Esophagus squamous epithelium (tissue), 5 donors: ENCODE measurements at regions not wholly inside any gene's neighbourhood (a gene's known extent, or its start where the extent isn't known, plus 50 kb on each side); places are given as distances from the start of the nearest gene placed in this dataset.

Source experiments
- DNase-seq: peaks from one replicate; lab custom pipeline; 2025; lab: John Stamatoyannopoulos, UW
- H3K27ac ChIP-seq, 4 donors: fragments of 200-600 bp; sonication (generic); one replicate each; pipeline ENCODE4 v1.5.1; 2016 to 2019; ENCODE audit warnings: mild to moderate bottlenecking in 1 of 4
- H3K27me3 ChIP-seq, 4 donors: fragments of 200-600 bp; sonication (generic); 1 replicate in 3 of 4; 2 replicates in 1 of 4; pipeline versions ENCODE4 v1.5.1 to v1.6.0; 2017 to 2021; ENCODE audit warnings: antibody characterized with exemption in 1 of 4
- H3K36me3 ChIP-seq, 3 donors: fragments of 200-600 bp; sonication (generic); one replicate each; pipeline ENCODE4 v1.5.1; 2016 to 2019
- H3K4me1 ChIP-seq, 3 donors: fragments of 200-600 bp; sonication (generic); one replicate each; pipeline ENCODE4 v1.5.1; 2017 to 2019
- H3K4me3 ChIP-seq, 4 donors: fragments of 200-600 bp; sonication (generic); 1 replicate in 3 of 4; 2 replicates in 1 of 4; pipeline ENCODE4 v1.5.1; 2016 to 2019; ENCODE audit warnings: mild to moderate bottlenecking in 2 of 4, moderate library complexity in 1 of 4
- H3K9me3 ChIP-seq, 3 donors: fragments of 200-600 bp; sonication (generic); one replicate each; pipeline ENCODE4 v1.5.1; 2016 to 2019
- POLR2A ChIP-seq, 4 donors: fragments of 450-650 bp; IDR thresholded peaks; one replicate each; pipeline ENCODE4 v1.6.1; 2017; ENCODE audit warnings: antibody characterized with exemption in 4 of 4, mild to moderate bottlenecking in 4 of 4, moderate library complexity in 3 of 4
- WGBS, 2 donors: methylation state at CpG; one replicate each; pipeline ENCODE4 v1.1.5; 2018; 5-methylcytosine and 5-hydroxymethylcytosine counted together
- intact Hi-C: fragments of 100-400 bp; cut with DNase I; formaldehyde crosslinking; loops from one replicate; pipeline ENCODE4 v1.15.0; 2022
- TF ChIP-seq, protein P1 (sequence below), 6 experiments: fragments of 450-650 bp in 4 of 6; fragments of 200-600 bp in 2 of 6; sonication (generic) in 2 of 6; IDR thresholded peaks; one replicate each; pipeline ENCODE4 v1.5.1; 2016 to 2019; ENCODE audit warnings: antibody characterized with exemption in 6 of 6, mild to moderate bottlenecking in 4 of 6, moderate library complexity in 4 of 6
- donor health status: DM: yes; HTN: yes; CAD: no.

DNA sequence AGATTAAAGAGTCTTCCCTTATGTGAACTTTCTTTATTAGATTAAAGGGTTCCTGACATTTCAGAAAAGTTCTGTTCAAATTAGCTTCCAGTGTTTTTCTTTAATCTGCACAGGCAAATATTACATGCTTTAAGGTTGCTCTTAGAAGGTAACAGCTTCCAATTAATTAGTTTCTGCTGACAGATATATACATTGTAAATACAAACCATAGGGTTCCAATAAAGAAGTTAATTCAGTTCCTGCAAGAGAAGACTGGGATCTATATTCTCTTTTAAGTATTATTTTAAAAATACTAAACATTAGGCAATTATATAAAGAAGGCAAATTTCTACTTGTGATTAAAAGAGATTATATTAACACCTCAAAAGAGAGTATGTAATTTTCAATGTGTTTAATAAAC is 795.7 kb downstream of the MAT2B start:
- DNase-seq, result no peak
- Histone ChIP-seq H3K27me3 (no peaks in the 10 kb centered on the region), H3K9me3 (no peaks in the 10 kb centered on the region), H3K27ac (no peak overlapping the region), H3K36me3 (no peaks in the 10 kb centered on the region), H3K4me1 (no peaks in the 10 kb centered on the region), H3K4me3 (no peak overlapping the region)
- TF ChIP-seq, protein P1, sequence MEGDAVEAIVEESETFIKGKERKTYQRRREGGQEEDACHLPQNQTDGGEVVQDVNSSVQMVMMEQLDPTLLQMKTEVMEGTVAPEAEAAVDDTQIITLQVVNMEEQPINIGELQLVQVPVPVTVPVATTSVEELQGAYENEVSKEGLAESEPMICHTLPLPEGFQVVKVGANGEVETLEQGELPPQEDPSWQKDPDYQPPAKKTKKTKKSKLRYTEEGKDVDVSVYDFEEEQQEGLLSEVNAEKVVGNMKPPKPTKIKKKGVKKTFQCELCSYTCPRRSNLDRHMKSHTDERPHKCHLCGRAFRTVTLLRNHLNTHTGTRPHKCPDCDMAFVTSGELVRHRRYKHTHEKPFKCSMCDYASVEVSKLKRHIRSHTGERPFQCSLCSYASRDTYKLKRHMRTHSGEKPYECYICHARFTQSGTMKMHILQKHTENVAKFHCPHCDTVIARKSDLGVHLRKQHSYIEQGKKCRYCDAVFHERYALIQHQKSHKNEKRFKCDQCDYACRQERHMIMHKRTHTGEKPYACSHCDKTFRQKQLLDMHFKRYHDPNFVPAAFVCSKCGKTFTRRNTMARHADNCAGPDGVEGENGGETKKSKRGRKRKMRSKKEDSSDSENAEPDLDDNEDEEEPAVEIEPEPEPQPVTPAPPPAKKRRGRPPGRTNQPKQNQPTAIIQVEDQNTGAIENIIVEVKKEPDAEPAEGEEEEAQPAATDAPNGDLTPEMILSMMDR (IDR thresholded peaks at IDR 0.05), result no peak
- no peak for TF ChIP-seq POLR2A (IDR thresholded peaks at IDR 0.05)
- intact Hi-C loops, result no loop called here

DNA sequence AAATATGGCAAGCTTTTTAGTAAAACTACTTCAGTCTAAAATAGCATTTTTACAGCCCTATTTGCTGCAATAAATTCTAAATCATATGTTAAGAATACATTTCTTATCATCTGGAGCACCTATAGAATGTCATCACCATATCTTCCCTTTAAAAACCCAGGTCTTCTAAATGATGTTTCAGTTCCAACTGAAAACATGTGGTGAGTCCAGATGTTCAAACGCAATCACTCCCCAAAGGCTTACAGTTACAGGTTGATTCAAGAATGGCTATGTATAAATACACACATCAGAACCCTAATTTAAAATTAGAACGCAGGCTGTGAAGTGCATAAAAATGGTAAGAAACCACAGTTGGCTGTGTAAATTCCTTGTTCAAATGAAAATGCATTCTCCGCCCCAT is 796.3 kb downstream of the MAT2B start:
- Histone ChIP-seq H3K4me1 (no peaks in the 10 kb centered on the region), H3K4me3 (no peak overlapping the region), H3K36me3 (no peaks in the 10 kb centered on the region), H3K27me3 (no peaks in the 10 kb centered on the region), H3K27ac (no peak overlapping the region), H3K9me3 (no peaks in the 10 kb centered on the region)
- no peak for DNase-seq
- WGBS, 2 donors, result 76 to 83% methylated on average over 3 of the region's 3 CpGs
- no peak for TF ChIP-seq POLR2A (IDR thresholded peaks at IDR 0.05)
- TF ChIP-seq, protein P1 (IDR thresholded peaks at IDR 0.05), result no peak
- intact Hi-C loops, result no loop called here

DNA sequence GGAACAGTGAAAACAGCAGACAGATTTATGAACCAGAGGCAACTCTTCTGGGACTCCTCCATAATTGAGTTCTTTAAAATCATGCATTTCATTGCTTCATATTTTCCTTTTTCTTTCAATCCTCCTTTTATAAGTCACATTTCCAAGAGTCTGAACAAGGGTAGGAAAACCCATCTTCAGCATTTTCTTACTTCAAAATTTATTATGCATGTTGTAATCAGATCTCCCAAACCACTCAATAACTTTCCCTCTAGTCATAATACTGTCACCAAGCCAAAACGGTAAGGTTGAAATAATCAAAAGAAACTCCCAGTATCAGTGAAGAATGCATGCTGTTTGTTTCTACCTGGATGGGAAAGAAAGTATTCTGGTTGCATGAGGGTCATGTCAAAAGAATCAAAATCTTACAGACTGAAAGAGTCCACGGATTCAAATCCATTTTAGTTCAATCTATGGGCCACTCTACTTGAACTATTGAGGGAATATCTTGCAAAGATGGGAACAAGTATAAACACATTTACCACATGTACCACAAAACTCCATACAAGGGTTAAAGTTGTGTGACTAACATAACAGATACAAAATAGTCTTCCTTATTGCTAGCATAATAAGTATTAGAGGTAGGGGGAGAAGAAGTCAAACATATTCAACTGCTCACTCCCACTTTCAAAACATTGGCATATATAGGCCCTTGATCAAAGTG is 797.3 kb downstream of the MAT2B start:
- DNase-seq, result no peak
- TF ChIP-seq, protein P1 (IDR thresholded peaks at IDR 0.05), result no peak
- no peak for TF ChIP-seq POLR2A (IDR thresholded peaks at IDR 0.05)
- Histone ChIP-seq H3K36me3 (no peaks in the 10 kb centered on the region), H3K9me3 (no peaks in the 10 kb centered on the region), H3K4me3 (no peak overlapping the region), H3K27ac (no peak overlapping the region), H3K4me1 (no peaks in the 10 kb centered on the region), H3K27me3 (no peaks in the 10 kb centered on the region)
- intact Hi-C loops, result no loop called here
- 36 to 52% methylated on average over 2 of the region's 2 CpGs for WGBS, 2 donors

DNA sequence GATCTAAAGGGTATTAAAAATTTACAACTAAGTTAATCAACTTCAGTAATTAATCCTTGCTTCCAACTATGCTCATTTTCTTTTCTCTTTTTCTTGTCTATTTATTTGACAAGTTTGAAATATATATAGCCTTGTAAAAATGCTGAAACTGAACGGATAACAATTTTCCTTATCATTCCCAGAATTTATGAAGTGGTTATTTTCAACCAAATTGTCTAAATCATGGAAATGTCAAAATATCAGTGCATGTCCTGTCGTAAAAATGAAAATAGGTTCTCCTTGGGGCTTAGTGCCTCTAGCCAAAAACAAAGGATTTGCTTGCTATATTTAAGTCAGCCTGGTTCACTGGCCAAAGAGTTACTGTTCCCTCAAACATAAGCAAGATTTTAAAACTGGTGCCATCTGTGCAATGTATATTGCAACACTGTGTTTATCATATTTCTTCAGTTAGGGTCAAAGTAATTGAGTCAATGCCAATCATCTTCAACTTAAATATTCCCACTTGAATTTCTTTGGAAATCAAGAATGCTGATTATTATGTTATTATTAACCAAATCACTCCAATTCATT is 798.3 kb downstream of the MAT2B start:
- TF ChIP-seq, protein P1 (IDR thresholded peaks at IDR 0.05), result no peak
- no peak for TF ChIP-seq POLR2A (IDR thresholded peaks at IDR 0.05)
- no peak overlapping the region for H3K4me3 ChIP-seq
- H3K27ac ChIP-seq, result no peak overlapping the region
- no peaks in the 10 kb centered on the region for H3K4me1 ChIP-seq
- DNase-seq, result no peak
- no peaks in the 10 kb centered on the region for H3K36me3 ChIP-seq
- no peaks in the 10 kb centered on the region for H3K9me3 ChIP-seq
- WGBS, 2 donors, result 64 to 75% methylated on average over 2 of the region's 2 CpGs
- intact Hi-C loops, result no loop called here
- H3K27me3 ChIP-seq, result no peaks in the 10 kb centered on the region

DNA sequence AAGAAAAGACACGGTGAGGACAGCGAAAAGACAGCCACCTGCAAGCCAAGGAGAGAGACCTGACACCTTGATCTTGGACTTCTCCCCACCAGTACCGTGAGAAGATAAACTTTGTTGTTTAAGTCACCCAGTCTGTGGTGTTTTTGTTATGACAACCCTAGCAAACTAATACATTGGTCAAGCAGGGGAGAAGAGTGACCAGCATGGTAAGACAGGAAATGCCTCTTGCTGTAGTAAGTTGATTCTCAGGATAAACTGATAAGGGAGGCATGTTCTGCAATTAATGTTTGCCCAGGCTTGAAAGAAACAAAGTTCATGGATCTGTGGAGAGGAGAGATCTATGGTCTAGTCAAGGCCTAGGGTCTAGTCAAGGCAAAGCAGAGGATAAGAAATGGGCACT is 801.2 kb downstream of the MAT2B start:
- WGBS, 2 donors, result 90 to 95% methylated on average over 3 of the region's 3 CpGs
- Histone ChIP-seq H3K4me1 (no peaks in the 10 kb centered on the region), H3K27ac (no peak overlapping the region), H3K36me3 (no peaks in the 10 kb centered on the region), H3K27me3 (no peaks in the 10 kb centered on the region), H3K9me3 (no peaks in the 10 kb centered on the region), H3K4me3 (no peak overlapping the region)
- intact Hi-C loops, result no loop called here
- no peak for DNase-seq
- TF ChIP-seq POLR2A (IDR thresholded peaks at IDR 0.05), result no peak
- TF ChIP-seq, protein P1 (IDR thresholded peaks at IDR 0.05), result no peak
